Neural cell (in vitro differentiated cells): ENCODE measurements at regions not wholly inside any gene's neighbourhood (a gene's known extent, or its start where the extent isn't known, plus 50 kb on each side); places are given as distances from the start of the nearest gene placed in this dataset.

Experiments
- CTCF ChIP-seq: fragments of 450-650 bp; IDR thresholded peaks from 2 replicates; pipeline ENCODE4 v1.5.1; 2014; ENCODE audit warnings: antibody characterized with exemption, mild to moderate bottlenecking, moderate library complexity; ENCODE audit not compliant: poor library complexity, severe bottlenecking
- EZH2 ChIP-seq: fragments of 200-600, 300-800 bp; shearing (Covaris generic), sonication (generic); IDR thresholded peaks from 2 replicates; pipeline ENCODE4 v1.6.1; 2014; ENCODE audit warnings: antibody characterized with exemption, low read length, borderline replicate concordance, mild to moderate bottlenecking; ENCODE audit not compliant: insufficient read depth, poor library complexity, severe bottlenecking
- MXI1 ChIP-seq: fragments of 450-650 bp; conservative IDR thresholded peaks from 2 replicates; pipeline ENCODE4 v1.6.1; 2014; ENCODE audit warnings: antibody characterized with exemption, mild to moderate bottlenecking; ENCODE audit not compliant: poor library complexity, severe bottlenecking
- POLR2AphosphoS5 ChIP-seq: IDR thresholded peaks from 2 replicates; pipeline ENCODE4 v1.6.1; 2012
- REST ChIP-seq: IDR thresholded peaks from 2 replicates; pipeline ENCODE4 v1.6.1; 2012; ENCODE audit warnings: borderline replicate concordance
- TAF1 ChIP-seq: IDR thresholded peaks from 2 replicates; pipeline ENCODE4 v1.6.1; 2012; ENCODE audit warnings: low read depth

- TF ChIP-seq CTCF = no peak
- no peak for TF ChIP-seq POLR2AphosphoS5
- no peak for TF ChIP-seq REST
- no peak for TF ChIP-seq EZH2
- TF ChIP-seq MXI1 = no peak
- TF ChIP-seq TAF1 = no peak
Measured at GRCh38 chr4:151858356-151858755, 97.5 kb upstream of the GATB start.
